SU-DHL-6 (cell line): ENCODE measurements at regions not wholly inside any gene's neighbourhood (a gene's known extent, or its start where the extent isn't known, plus 50 kb on each side); places are given as distances from the start of the nearest gene placed in this dataset.

ENCODE experiments used
- H2AFZ ChIP-seq: fragments of 200-600 bp; sonication (generic); 2 replicates; pipeline ENCODE4 v1.6.1; 2014; ENCODE audit warnings: low read depth, mild to moderate bottlenecking, moderate library complexity, mixed read lengths, antibody characterized with exemption, low read length; ENCODE audit not compliant: severe bottlenecking
- H3F3A ChIP-seq: fragments of 200-600 bp; shearing (Covaris generic); 2 replicates; pipeline ENCODE4 v1.6.0; 2016; ENCODE audit warnings: antibody characterized with exemption, mild to moderate bottlenecking; ENCODE audit not compliant: insufficient read depth
- H3K27ac ChIP-seq: fragments of 200-600 bp; sonication (generic); 2 replicates; pipeline ENCODE4 v1.5.1; 2016; ENCODE audit warnings: low read depth, mild to moderate bottlenecking, low read length, moderate library complexity, mixed read lengths
- H3K27me3 ChIP-seq: fragments of 200-600 bp; sonication (generic), shearing (Covaris generic); 2 replicates; pipeline ENCODE4 v1.6.0; 2014; ENCODE audit warnings: mild to moderate bottlenecking, low read length
- H3K36me3 ChIP-seq: fragments of 200-600 bp; sonication (generic); 2 replicates; pipeline ENCODE4 v1.6.1; 2014; ENCODE audit warnings: mild to moderate bottlenecking, low read length, mixed read lengths
- H3K4me2 ChIP-seq: fragments of 300-600, 200-600 bp; shearing (Covaris generic), sonication (generic); 2 replicates; pipeline ENCODE4 v1.6.0; 2014; ENCODE audit warnings: low read length, low read depth, mild to moderate bottlenecking; ENCODE audit not compliant: poor library complexity, severe bottlenecking
- H3K4me3 ChIP-seq: fragments of 200-600 bp; sonication (generic); 2 replicates; pipeline ENCODE4 v1.5.1; 2014; ENCODE audit warnings: antibody characterized with exemption, low read length, mild to moderate bottlenecking, mixed read lengths; ENCODE audit not compliant: insufficient read depth, poor library complexity, severe bottlenecking
- H3K79me2 ChIP-seq: fragments of 200-600 bp; sonication (generic); 2 replicates; pipeline ENCODE4 v1.6.1; 2014; ENCODE audit warnings: mild to moderate bottlenecking, low read length, moderate library complexity; ENCODE audit not compliant: insufficient read depth
- H3K9ac ChIP-seq: fragments of 200-600 bp; sonication (generic); 2 replicates; pipeline ENCODE4 v1.7.0; 2014; ENCODE audit warnings: mild to moderate bottlenecking, low read length
- H3K9me2 ChIP-seq: fragments of 200-600 bp; sonication (generic); replicated peaks from 2 replicates; pipeline ENCODE4 v1.6.1; 2014; ENCODE audit warnings: low read length; ENCODE audit not compliant: insufficient read depth
- H3K9me3 ChIP-seq: fragments of 200-600 bp; sonication (generic); 2 replicates; pipeline ENCODE4 v1.6.1; 2014; ENCODE audit warnings: low read length, mixed read lengths; ENCODE audit not compliant: insufficient read depth
- H4K20me1 ChIP-seq: fragments of 200-600 bp; sonication (generic); 2 replicates; pipeline ENCODE4 v1.6.1; 2014; ENCODE audit warnings: low read depth, mild to moderate bottlenecking, antibody characterized with exemption, low read length, moderate library complexity, mixed read lengths
- CTCF ChIP-seq: fragments of 200-600 bp; sonication (generic); IDR thresholded peaks from one replicate; pipeline ENCODE4 v1.5.1; 2017; ENCODE audit warnings: antibody characterized with exemption, mild to moderate bottlenecking, low read length, moderate library complexity; ENCODE audit not compliant: insufficient read depth, poor library complexity, severe bottlenecking
- EZH2phosphoT487 ChIP-seq: fragments of 200-600 bp; sonication (generic), shearing (Covaris generic); conservative IDR thresholded peaks from 2 replicates; pipeline ENCODE4 v1.6.1; 2018; ENCODE audit warnings: mild to moderate bottlenecking, antibody characterized with exemption, low read length, moderate library complexity, mixed read lengths

- Histone ChIP-seq H3K9me3 (no peaks in the 10 kb centered on the region), H2AFZ (no peak overlapping the region), H3K4me2 (peak overlapping the region; percentile 73), H3K4me3 (peak overlapping the region; percentile 43), H3K27ac (no peak overlapping the region), H4K20me1 (no peaks in the 10 kb centered on the region), H3K9ac (peak overlapping the region; percentile 26; the same call in 1 of the 2 replicates), H3K27me3 (0 out of 2 replicates have a peak, but pooled peaks cover 4% of the 10 kb centered on the region), H3K36me3 (no peaks in the 10 kb centered on the region), H3K79me2 (no peaks in the 10 kb centered on the region), H3K9me2 (no peaks in the 10 kb centered on the region), H3F3A (no peaks in the 10 kb centered on the region)
- TF ChIP-seq EZH2phosphoT487 (no peak), CTCF (peak; percentile 34)
Measured at GRCh38 chr10:101291331-101292193, 62.3 kb upstream of the LBX1 start.

DNA sequence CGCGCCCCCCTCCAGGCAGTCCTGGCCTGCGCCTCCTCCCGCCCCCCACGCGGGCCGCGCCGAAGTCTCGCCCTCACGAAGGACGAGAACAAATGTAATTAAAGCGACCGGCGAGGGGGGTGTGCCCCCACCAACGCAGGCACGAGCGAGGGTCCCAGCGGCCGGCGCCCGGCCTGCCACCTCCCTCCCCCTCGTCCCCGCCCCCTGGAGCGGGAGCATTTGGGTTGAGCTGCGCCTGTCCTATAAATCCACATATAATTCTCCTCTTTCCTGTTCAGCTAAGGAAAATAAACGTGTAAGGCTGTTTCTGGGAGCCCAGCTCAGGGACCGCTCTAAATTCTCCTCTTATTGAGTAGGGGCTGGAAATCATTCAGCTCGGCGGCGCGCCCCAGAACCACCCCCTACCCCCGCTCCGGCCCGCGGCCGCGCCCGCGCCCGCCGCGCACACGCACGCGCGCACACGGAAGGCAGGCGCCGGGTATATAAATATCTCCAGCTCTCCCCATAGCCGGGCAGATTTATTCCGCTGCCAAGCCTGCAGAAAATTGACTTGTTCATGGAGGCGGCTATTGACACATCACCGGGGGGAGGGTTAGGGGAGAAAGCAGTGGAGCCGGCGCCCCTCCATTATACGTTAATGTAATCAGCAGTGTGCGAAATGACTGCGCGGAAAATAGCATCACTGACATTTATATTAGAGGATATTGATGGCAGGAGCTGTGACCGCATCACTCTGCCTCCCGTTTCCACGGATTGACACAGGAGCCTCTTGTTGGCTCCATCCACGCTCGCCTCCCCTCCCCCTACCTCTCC, 61.6 kb upstream of the BTRC start:
- Histone ChIP-seq H3K4me2 (peak overlapping the region; percentile 73), H3K9ac (peak overlapping the region; percentile 26; the same call in 1 of the 2 replicates), H3K79me2 (no peaks in the 10 kb centered on the region), H3K27me3 (0 out of 2 replicates have a peak, but pooled peaks cover 4% of the 10 kb centered on the region), H3K9me3 (no peaks in the 10 kb centered on the region), H3K9me2 (no peaks in the 10 kb centered on the region), H3F3A (no peaks in the 10 kb centered on the region), H3K4me3 (peak overlapping the region; percentile 43), H2AFZ (peak overlapping the region; percentile 41), H4K20me1 (no peaks in the 10 kb centered on the region), H3K27ac (no peak overlapping the region), H3K36me3 (no peaks in the 10 kb centered on the region)
- TF ChIP-seq CTCF: no peak
- no peak for TF ChIP-seq EZH2phosphoT487

DNA sequence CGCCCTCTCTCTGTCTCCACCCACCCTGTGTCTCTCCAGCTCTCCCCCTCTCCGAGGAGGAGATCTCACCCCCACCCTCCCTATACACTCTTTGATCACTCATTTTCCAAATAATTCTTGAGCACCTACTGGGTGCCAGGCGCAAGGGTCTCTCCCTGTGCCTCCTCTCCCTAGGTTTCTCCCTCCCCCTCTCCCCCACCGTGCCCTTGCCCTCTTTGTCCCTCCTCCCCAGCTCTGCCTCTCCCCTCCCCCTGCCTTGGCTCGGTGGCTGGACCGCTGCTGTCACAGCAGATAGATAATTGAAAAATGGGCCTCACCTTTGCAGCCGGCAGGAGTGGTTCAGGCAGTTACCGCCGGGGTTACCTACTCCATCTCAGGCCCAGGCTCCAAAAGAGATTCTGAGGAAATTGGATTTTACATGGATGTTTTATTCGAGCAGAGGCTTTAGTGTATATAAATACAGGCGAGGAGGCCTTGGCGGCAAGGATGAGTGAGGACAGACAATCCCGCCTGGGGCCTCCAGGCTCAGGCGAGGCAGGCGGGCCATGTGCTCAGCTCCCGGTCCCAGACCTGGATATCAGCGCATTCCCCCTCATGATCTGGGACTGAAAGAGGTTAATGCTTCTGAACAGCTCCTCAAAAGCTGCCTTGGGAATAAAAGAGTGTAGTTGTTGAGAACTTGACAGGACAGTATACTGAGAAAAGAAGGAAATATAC, 60.8 kb upstream of the BTRC start:
- no peaks in the 10 kb centered on the region for H3K9me3 ChIP-seq
- no peaks in the 10 kb centered on the region for H3F3A ChIP-seq
- H2AFZ ChIP-seq: no peak overlapping the region
- no peaks in the 10 kb centered on the region for H3K9me2 ChIP-seq
- H3K27me3 ChIP-seq: 0 out of 2 replicates have a peak, but pooled peaks cover 4% of the 10 kb centered on the region
- H3K4me2 ChIP-seq: no peak overlapping the region
- no peaks in the 10 kb centered on the region for H3K79me2 ChIP-seq
- TF ChIP-seq EZH2phosphoT487: no peak
- TF ChIP-seq CTCF: no peak
- no peaks in the 10 kb centered on the region for H3K36me3 ChIP-seq
- H4K20me1 ChIP-seq: no peaks in the 10 kb centered on the region
- no peak overlapping the region for H3K4me3 ChIP-seq
- H3K27ac ChIP-seq: no peak overlapping the region
- no peak overlapping the region for H3K9ac ChIP-seq
